ENCODE measurements at regions not wholly inside any gene's neighbourhood (a gene's known extent, or its start where the extent isn't known, plus 50 kb on each side); places are given as distances from the start of the nearest gene placed in this dataset.

- no peak overlapping the region for H3K4me3 ChIP-seq (ENCODE audit: low read depth, poor library complexity, severe bottlenecking)
- WGBS, 2 donors: 85 to 90% methylated on average over 4 of the region's 4 CpGs
- no peak for TF ChIP-seq CTCF (IDR thresholded peaks at IDR 0.05)
- TF ChIP-seq POLR2A (IDR thresholded peaks at IDR 0.05): no peak
- intact Hi-C loops (cut with DNase I; ENCODE audit: low total_unique reads): no loop called here
- no peak for DNase-seq (ENCODE audit: low spot score in 2 of 2)
Measured at GRCh38 chr5:4954048-4954447, 186.1 kb upstream of the ADAMTS16 start.

DNA sequence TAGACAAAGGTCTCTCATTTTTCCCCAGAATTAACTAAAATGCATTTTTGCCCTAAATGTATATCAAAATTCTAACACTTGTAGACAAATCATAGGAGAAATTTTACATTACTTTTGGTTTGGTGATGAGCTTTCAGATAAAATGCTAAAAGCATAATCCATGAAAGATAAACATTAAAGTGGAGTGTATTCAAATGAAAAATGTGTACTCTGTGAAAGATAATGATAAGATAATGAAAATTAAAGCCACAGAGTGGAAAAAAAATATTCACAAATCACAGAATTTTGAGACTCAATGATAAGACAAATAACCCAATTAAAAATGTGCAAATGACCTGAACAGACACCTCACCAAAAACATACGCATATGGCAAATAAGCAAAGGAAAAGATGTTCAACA is 176.9 kb upstream of the ADAMTS16 start:
- intact Hi-C loops (cut with DNase I; ENCODE audit: low total_unique reads): no loop called here
- no peak overlapping the region for H3K4me3 ChIP-seq (ENCODE audit: low read depth, poor library complexity, severe bottlenecking)
- TF ChIP-seq CTCF (IDR thresholded peaks at IDR 0.05) (no peak), POLR2A (IDR thresholded peaks at IDR 0.05) (no peak)
- WGBS, 2 donors: 88 to 90% methylated on average over 1 of the region's 1 CpG
- DNase-seq (ENCODE audit: low spot score in 2 of 2): no peak

GRCh38 chr5:4969351-4969750 is 170.8 kb upstream of the ADAMTS16 start:
- no peak for DNase-seq (ENCODE audit: low spot score in 2 of 2)
- no peak overlapping the region for H3K4me3 ChIP-seq (ENCODE audit: low read depth, poor library complexity, severe bottlenecking)
- intact Hi-C loops (cut with DNase I; ENCODE audit: low total_unique reads): no loop called here
- TF ChIP-seq POLR2A (IDR thresholded peaks at IDR 0.05): no peak
- TF ChIP-seq CTCF (IDR thresholded peaks at IDR 0.05): no peak
- 78 to 80% methylated on average over 4 of the region's 4 CpGs for WGBS, 2 donors

GRCh38 chr5:4970171-4970570 is 170.0 kb upstream of the ADAMTS16 start:
- intact Hi-C loops (cut with DNase I; ENCODE audit: low total_unique reads): no loop called here
- no peak for DNase-seq (ENCODE audit: low spot score in 2 of 2)
- 72 to 77% methylated on average over 4 of the region's 4 CpGs for WGBS, 2 donors
- no peak for TF ChIP-seq CTCF (IDR thresholded peaks at IDR 0.05)
- no peak for TF ChIP-seq POLR2A (IDR thresholded peaks at IDR 0.05)
- H3K4me3 ChIP-seq (ENCODE audit: low read depth, poor library complexity, severe bottlenecking): no peak overlapping the region

DNA sequence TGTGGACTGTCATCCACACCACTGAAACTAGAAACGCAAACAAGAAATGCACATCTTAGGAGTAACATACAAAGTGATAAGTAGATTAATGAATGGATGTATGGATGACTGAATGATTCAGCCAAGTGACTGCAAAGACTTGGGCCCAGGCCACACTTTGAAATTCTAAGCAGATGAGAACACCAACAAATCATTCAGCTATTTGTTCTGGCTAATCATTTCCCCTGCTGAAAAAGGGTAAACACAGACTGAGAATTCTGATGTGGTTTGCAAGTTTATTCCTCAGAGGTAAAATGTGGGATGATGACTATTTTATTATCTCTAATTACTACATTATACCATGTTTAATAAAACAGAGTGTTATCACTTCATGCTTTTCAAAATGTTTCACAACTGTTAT is 163.2 kb upstream of the ADAMTS16 start:
- DNase-seq (ENCODE audit: low spot score in 2 of 2): no peak
- WGBS, 2 donors: 78 to 80% methylated on average over 1 of the region's 1 CpG
- no peak overlapping the region for H3K4me3 ChIP-seq (ENCODE audit: low read depth, poor library complexity, severe bottlenecking)
- intact Hi-C loops (cut with DNase I; ENCODE audit: low total_unique reads): no loop called here
- no peak for TF ChIP-seq POLR2A (IDR thresholded peaks at IDR 0.05)
- TF ChIP-seq CTCF (IDR thresholded peaks at IDR 0.05): no peak

DNA sequence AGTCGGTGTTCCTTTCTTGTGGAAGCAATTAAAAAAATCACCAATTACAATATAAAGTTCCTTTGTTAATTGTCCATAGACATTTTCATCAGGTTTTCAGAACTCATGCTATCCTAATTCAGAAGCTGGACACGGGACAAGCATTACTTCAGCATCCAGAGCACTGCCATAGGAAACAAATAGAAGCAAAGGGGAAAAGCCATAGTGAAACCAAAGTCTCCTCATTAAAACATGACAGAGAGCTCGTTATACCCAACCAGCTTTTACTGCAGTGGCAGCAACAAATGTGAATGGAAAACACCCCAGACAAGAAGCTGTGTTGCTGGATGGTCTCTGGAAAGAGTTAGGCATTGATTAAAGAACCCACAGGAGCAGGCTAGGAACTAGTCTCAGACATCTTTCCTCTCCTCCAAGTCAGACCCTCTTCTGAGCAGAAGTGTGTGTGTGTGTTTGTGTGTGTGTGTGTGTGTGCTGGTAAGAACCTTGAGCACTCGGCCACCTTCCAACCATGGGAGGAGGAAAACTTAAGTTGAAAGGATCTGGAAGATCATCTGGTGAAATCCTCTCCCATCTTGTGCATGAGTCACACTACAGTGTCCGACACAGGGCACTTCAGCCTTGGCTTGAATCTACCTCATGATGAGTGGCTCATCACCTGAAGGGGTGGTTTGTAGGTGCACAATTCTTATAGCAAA is 162.6 kb upstream of the ADAMTS16 start:
- no peak overlapping the region for H3K4me3 ChIP-seq (ENCODE audit: low read depth, poor library complexity, severe bottlenecking)
- TF ChIP-seq POLR2A (IDR thresholded peaks at IDR 0.05) (no peak), CTCF (IDR thresholded peaks at IDR 0.05) (no peak)
- intact Hi-C loops (cut with DNase I; ENCODE audit: low total_unique reads): no loop called here
- DNase-seq (ENCODE audit: low spot score in 2 of 2): no peak
- WGBS, 2 donors: 51 to 58% methylated on average over 5 of the region's 5 CpGs
